ENCODE measurements at regions not wholly inside any gene's neighbourhood (a gene's known extent, or its start where the extent isn't known, plus 50 kb on each side); places are given as distances from the start of the nearest gene placed in this dataset.
"Not testable (repeated sequence)": the region's sequence is repeated elsewhere in the genome, so short reads cannot be mapped to it uniquely, and the experiment has no call there.

DNA sequence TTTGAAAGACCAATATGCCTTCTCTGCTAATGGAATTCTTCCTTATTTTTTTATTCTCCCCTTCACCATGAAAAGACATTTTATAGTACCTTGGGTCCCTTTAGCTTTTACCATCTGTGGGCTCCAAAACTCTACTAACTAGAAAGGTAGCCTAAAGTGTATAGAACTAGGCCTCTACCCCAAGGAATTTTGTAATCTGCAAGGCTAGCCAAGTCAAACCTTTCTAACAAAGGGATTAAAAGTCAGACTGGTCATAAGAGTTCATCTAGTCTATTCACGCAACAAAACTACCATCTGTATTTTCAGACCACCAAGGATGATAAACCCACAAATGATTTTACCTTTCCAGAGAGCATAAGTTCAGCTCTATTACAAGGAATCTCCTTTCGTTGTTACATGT is 189.5 kb upstream of the DCAF8L1 start:
- no peak overlapping the region for H3K27ac ChIP-seq

DNA sequence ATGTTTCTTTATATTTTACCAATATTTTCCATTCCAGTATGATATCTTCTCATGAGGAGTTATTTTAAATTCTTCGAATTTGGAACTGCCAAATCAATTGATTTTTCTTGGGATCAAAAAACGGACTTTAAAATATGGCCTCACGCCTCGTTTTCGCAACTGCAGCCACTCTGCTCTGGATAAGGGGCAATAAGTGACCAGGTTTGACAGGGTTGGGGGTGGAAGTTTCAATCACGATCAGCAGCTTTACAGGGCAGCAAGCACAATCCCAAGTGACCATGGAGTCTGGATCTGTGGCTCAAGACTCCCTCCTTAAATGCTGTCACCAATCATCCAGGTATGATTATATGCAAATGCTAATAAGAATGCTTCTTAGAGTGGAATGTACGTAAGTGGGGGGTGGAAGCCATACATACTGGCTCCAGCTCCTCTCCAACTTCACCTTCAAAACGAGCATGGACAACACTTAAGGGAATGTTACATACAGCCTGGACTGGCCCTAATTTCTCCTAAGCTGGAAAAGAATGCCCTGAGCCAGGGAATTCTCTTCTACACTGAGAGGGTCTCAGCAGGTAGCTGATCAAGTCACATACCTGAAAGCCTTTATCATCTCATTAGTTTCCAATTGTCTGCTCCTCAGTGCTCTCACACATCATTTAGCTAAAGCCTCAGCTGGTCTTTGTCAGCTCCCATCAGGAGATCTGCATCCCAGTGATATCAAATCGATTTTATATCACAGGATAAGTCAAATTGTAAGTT is 176.9 kb upstream of the DCAF8L1 start:
- Histone ChIP-seq H3K4me3 (ENCODE audit: low read depth, low read length) (no peak overlapping the region), H3K9me3 (ENCODE audit: severe bottlenecking) (no peaks in the 10 kb centered on the region), H3K27me3 (ENCODE audit: insufficient read depth, low read depth, severe bottlenecking) (no peaks in the 10 kb centered on the region), H3K27ac (no peak overlapping the region), H3K36me3 (no peaks in the 10 kb centered on the region)
- DNase-seq = no peak
- TF ChIP-seq, protein P1, sequence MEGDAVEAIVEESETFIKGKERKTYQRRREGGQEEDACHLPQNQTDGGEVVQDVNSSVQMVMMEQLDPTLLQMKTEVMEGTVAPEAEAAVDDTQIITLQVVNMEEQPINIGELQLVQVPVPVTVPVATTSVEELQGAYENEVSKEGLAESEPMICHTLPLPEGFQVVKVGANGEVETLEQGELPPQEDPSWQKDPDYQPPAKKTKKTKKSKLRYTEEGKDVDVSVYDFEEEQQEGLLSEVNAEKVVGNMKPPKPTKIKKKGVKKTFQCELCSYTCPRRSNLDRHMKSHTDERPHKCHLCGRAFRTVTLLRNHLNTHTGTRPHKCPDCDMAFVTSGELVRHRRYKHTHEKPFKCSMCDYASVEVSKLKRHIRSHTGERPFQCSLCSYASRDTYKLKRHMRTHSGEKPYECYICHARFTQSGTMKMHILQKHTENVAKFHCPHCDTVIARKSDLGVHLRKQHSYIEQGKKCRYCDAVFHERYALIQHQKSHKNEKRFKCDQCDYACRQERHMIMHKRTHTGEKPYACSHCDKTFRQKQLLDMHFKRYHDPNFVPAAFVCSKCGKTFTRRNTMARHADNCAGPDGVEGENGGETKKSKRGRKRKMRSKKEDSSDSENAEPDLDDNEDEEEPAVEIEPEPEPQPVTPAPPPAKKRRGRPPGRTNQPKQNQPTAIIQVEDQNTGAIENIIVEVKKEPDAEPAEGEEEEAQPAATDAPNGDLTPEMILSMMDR (IDR thresholded peaks at IDR 0.05; ENCODE audit: low read depth, low read length) = no peak

More for the DNA sequence above, 189.5 kb upstream of the DCAF8L1 start:
- no peaks in the 10 kb centered on the region for H3K9me3 ChIP-seq (ENCODE audit: severe bottlenecking)
- H3K27me3 ChIP-seq (ENCODE audit: insufficient read depth, low read depth, severe bottlenecking) = no peaks in the 10 kb centered on the region
- H3K36me3 ChIP-seq = no peaks in the 10 kb centered on the region
- TF ChIP-seq, protein P1 (IDR thresholded peaks at IDR 0.05; ENCODE audit: low read depth, low read length) = no peak
- no peak overlapping the region for H3K4me3 ChIP-seq (ENCODE audit: low read depth, low read length)
- no peak for DNase-seq

DNA sequence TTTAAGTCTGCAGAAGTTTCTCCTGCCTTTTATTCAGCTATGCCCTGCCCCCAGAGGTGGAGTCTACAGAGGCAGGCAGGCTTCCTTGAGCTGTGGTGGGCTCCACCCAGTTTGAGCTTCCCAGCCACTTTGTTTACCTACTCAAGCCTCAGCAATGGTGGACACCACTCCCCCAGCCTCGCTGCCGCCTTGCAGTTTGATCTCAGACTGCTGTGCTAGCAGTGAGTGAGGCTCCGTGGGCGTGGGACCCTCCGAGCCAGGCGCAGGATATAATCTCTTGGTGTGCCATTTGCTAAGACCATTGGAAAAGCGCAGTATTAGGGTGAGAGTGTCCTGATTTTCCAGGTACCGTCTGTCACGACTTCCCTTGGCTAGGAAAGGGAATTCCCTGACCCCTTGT is 171.0 kb upstream of the DCAF8L1 start:
- not testable (repeated sequence) for H3K27me3 ChIP-seq (ENCODE audit: insufficient read depth, low read depth, severe bottlenecking); DNase-seq; H3K36me3 ChIP-seq; H3K27ac ChIP-seq; H3K4me3 ChIP-seq (ENCODE audit: low read depth, low read length); H3K9me3 ChIP-seq (ENCODE audit: severe bottlenecking)

DNA sequence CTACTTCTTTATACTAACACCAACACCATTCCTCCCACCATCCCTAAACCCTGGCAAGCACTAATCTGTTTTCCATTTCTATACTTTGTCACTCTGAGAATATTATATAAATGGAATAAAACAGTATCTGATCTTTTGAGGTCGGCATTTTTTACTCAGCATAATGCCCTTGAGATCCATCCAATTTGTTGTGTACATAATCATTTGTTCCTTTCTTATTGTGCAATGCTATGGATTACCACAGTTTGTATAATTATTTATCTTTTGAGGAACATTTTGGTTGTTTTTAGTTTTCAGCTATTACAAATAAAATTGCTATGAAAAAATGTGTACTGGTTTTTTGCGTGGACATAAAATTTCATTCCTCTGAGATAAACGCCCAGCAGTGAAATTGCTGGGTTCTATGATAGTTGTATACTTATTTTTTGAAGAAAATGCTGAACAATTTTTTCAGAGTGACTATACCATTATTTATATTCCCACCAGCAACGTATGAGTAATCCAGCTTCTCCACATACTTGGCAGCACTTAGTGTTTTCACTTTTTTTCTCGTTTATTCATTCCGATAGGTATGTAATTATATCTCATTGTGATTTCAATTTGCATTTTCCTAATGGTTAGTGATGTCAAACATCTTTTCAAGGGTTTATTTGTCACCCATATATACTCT is 154.3 kb upstream of the DCAF8L1 start:
- Histone ChIP-seq H3K36me3 (no peaks in the 10 kb centered on the region), H3K27me3 (ENCODE audit: insufficient read depth, low read depth, severe bottlenecking) (no peaks in the 10 kb centered on the region), H3K4me3 (ENCODE audit: low read depth, low read length) (no peak overlapping the region), H3K9me3 (ENCODE audit: severe bottlenecking) (no peaks in the 10 kb centered on the region), H3K27ac (no peak overlapping the region)
- TF ChIP-seq, protein P1 (IDR thresholded peaks at IDR 0.05; ENCODE audit: low read depth, low read length) = no peak
- DNase-seq = no peak

DNA sequence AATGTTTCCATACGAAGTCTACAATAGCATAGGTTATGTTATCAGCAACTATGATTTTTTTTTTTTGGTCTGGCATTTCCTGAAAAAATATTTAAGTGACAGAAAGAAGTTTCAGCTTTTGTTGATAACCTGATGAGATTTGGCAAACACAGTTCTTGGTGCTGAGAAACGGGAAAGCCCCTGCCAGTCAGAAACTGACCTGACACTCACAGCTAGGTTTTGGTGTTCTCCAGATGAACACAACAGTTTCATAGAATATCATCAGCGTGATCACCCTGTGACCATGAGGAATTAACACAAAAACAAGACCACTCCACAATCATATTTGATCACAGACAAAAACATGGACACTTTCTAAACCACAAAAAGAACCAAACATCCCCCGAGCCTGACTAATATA is 152.5 kb upstream of the DCAF8L1 start:
- Histone ChIP-seq H3K27me3 (ENCODE audit: insufficient read depth, low read depth, severe bottlenecking) (peaks cover 2% of the 10 kb centered on the region), H3K4me3 (ENCODE audit: low read depth, low read length) (no peak overlapping the region), H3K9me3 (ENCODE audit: severe bottlenecking) (no peaks in the 10 kb centered on the region), H3K36me3 (no peaks in the 10 kb centered on the region), H3K27ac (no peak overlapping the region)
- TF ChIP-seq, protein P1 (IDR thresholded peaks at IDR 0.05; ENCODE audit: low read depth, low read length) = no peak
- DNase-seq = no peak

DNA sequence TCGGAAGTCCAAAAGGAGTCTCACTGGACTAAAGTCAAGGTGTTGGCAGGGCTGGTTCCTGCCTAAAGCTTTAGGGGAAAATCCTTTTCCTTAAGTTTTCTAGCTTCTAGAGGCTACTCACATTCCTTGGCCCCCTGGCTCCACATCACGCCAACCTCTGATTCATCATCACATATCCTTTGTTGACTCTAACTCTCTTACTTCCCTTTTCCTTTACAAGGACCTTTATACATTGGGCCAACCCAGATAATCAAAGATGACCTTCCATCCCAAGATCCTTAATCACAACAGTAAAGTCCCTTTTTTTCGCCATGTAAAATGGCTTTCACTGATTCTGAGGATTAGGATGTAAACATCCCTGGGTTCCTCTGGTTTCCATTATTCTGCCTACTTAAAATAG is 146.4 kb upstream of the DCAF8L1 start:
- TF ChIP-seq, protein P1 (IDR thresholded peaks at IDR 0.05; ENCODE audit: low read depth, low read length) = no peak
- Histone ChIP-seq H3K4me3 (ENCODE audit: low read depth, low read length) (no peak overlapping the region), H3K36me3 (no peaks in the 10 kb centered on the region), H3K27me3 (ENCODE audit: insufficient read depth, low read depth, severe bottlenecking) (peaks cover 2% of the 10 kb centered on the region), H3K27ac (no peak overlapping the region), H3K9me3 (ENCODE audit: severe bottlenecking) (no peaks in the 10 kb centered on the region)
- DNase-seq = no peak

Measured in WERI-Rb-1 (cell line).